Anterior cingulate cortex (tissue), 58 donors: ENCODE measurements at regions not wholly inside any gene's neighbourhood (a gene's known extent, or its start where the extent isn't known, plus 50 kb on each side); places are given as distances from the start of the nearest gene placed in this dataset.
"Not testable (repeated sequence)": the region's sequence is repeated elsewhere in the genome, so short reads cannot be mapped to it uniquely, and the experiment has no call there.

Experiments
- DNase-seq, 58 donors: peaks; one replicate each; lab custom pipeline; 2025; lab: John Stamatoyannopoulos, UW

DNA sequence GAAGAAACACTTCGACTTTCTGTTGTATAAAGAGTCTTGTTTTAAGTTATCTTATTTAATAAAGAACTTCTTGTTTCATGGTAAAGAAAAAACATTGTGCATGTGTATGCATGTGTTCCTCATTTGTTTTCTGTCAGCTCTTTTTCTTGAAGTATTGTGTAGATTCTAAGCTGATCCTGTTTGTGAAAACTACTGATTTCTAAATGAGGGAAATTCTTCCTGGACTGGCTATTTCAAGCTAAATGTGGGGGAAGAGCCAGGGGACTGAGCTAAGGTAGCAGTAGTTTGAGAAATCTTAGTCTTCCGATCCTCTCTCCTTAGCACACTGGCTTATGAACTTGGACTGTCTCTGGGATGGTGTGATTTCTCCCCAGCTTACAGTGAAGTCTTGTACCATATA is 56.4 kb upstream of the RBMS1 start:
- no peak for DNase-seq

DNA sequence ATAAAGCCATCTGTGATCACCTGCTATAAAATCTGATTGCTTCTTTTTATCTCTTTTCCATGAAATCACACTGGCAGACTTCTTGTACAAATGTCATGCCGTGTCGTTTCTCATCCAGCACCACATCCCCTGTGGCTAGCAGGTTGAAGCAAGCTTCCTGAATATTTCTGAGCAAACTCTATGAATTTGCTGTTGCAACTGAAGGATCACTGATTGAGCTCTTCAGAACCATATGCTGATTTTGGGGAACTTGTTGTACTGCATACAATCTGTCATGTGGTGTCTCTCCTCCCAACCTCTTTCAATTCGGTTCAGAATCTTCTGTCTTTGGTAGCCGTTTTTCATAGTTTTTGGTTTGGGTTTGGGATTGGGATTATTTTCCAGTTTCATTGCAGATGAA is 57.7 kb upstream of the RBMS1 start:
- no peak for DNase-seq

DNA sequence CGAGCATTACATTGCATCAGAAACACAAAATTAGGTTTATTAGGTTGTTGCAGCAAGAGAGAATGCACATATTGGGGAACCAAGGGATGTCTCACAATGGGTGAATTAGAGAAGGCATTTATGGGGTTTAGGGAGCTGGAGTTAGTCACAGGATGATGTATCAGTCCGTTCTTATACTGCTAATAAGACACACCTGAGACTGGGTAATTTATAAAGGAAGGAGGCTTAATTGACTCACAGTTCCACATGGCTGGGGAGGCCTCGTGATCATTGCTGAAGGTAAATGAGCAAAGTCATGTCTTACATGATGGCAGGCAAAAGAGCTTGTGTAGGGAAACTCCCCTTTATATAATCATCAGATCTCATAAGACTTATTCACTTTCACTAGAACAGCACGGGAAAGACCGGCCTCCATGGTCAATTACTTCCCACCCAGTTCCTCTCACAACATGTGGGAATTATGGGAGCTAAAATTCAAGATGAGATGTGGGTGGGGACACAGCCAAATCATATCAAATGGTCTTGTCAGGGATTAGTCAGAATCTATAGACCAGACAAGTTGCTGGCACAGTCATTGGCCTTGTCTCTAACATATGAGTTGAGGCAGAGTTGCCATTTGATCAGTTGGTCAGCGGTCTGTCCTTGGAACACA is 61.9 kb upstream of the RBMS1 start:
- no peak for DNase-seq

DNA sequence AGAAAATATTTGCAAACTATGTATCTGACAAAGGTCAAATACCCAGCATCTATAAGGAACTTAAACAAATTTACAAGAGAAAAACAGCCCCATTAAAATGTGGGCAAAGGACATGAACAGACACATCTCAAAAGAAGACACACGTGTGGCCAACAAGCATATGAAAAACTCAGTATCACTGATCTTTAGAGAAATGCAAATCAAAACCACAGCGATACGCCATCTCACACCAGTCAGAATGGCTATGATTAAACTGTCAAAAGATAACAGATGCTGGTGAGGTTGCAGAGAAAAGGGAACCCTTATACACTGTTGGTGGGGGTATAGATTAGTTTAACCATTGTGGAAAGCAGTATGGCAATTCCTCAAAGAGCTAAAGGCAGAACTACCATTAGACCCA is 64.3 kb upstream of the RBMS1 start:
- no peak for DNase-seq

DNA sequence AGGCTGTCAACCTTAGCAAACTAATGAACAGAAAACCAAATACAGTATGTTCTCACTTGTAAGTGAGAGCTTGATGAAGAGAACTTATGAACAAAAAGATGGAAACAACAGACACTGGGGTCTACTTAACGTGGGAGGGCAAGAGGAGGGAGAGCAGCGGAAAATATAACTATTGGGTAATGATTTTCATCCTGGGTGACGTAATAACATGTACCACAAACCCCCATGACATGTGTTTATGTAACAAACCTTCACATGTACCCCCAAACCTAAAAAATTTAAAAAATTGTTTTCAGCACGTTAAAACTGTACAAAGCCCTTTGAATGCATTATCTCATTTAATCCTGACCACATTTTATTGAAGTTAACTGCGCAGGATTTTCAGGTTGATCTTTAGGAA is 64.9 kb upstream of the RBMS1 start:
- DNase-seq: no peak

DNA sequence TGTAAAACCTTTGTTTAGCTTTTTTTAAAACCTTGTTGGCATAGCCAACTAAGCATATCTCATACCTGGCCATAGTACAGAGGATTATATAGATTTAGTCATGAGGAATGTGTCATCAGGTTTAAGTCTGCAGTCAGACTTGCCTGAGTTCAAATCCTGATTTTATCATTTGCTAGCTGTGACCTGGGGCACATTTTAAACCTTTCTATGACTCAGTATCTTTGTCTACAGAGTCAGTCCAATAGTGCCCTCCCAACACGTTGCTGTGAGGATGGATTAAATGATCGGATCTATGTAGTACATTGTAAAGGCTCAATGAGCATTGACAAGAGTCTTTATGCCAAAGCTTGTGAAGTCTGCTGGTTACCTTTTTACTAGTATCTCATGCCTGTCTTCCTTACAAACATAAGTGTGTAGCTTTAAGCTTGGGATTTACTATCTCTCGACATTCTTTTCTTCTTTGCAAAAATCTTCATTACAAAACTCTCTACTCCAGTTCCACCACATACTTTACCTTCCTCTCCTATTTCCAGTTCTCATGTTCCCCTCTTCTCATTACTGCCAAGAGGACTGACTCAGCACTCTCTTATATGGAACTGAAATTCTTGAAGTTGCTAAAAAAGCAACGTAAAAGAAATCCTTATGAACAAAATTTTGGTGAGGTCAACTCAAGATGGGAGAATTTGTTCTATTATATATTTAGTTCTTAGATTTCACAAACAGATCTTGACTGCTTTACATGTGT is 68.1 kb upstream of the RBMS1 start:
- no peak for DNase-seq

DNA sequence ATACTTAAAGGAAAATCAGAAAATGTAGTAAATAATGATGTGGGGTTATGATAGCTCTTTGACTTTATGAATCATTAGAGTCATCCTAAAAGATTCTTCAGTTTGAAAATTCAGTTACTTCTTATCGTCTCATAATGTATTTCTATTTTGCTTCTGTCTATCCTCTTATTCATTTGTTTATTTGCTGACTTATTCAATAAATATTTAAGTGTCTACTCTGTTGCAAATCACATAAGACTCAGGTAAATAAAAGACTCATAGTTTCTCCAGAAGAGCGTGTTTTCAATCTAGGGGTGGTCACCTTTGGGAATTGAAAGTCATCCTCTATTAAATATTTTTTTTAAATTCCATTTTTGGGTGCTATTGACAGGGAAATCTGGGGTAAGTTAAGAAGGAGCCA is 69.1 kb upstream of the RBMS1 start:
- DNase-seq: no peak

DNA sequence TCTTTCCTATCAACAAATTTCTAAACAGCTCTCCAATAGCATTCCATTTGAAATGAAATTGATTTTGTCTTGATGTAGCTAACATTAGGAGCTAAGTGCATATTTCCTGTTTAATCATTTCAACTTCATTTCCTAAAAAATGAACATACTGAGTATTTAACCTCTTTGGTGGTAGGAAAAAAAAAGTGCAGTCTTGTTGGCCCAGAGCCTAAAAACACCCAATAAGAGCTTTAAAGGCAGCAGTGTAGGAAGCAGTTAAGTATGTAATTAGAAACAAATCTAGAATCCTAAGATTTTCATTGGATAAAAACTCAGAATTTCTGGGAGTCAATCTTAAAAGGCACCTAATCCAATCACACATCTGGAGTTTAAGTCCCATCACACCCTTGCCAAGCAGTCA is 71.0 kb upstream of the RBMS1 start:
- no peak for DNase-seq

DNA sequence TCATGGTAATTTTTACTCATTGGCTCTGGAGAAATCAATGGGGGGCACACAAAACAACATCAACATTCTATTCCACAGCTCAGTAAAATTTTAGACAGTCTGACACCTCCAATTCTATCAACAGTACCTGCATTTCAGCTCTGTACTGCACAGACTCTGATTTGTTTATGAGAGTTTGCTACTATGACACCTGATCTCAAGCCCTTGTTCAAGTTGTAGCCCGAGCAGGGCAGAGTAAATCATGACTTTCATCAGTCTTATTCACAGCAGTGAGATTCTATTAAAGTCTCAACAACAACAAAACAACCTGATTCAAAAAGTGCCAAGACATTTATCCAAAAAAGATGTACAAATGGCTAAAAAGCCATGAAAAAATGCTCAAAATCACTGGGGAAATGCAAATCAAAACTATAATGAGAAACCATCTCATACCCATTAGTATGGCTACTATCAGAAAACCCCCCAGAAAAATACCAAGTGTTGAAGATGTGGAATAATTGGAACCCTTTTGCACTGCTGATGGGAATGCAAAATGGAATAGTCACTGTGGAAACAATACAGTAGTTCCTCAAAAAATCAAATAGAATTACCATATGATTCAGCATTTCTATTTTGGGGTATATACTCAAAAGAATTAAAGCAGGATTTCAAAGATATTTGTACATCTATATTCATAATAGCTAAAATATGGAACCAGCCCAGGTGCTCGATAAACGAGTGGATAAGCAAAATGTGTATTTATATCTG is 71.7 kb upstream of the RBMS1 start:
- DNase-seq: no peak

DNA sequence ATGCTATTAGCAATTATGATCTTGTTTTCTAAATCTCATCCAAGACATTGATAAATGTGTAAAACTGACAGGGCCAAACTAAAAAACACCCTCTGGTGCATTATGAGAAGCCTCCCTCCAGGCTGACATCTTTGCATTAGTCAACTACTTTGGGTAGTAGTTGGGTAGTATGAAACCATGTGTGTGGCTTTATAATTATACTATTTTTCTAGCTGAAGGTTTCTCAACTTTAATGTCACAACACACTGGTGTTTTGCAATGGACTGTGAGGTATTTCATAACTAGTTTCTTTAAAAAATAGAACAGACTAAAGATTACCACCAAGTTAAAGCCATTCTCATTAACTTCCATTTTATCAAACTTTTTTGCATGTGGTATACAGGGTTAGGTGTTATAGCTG is 73.1 kb upstream of the RBMS1 start:
- no peak for DNase-seq

DNA sequence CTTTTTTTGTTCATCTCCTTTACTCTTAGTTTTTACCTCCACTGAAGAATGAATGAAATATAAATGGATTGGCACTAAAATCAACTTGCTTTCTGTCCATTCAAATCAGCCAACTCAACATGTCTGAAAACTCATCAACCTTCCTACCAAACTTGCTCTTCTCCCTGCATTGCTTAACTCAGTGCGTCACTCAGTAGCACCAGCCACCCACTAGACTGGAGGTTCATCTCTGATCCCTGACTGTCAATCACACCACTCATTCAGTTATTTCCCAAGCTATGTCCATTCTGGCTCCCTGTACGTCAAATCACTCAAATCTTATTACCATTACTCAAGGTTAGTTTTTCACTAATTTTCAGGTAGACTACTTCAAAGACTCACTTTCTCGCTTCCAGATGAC is 75.2 kb upstream of the RBMS1 start:
- DNase-seq: no peak

DNA sequence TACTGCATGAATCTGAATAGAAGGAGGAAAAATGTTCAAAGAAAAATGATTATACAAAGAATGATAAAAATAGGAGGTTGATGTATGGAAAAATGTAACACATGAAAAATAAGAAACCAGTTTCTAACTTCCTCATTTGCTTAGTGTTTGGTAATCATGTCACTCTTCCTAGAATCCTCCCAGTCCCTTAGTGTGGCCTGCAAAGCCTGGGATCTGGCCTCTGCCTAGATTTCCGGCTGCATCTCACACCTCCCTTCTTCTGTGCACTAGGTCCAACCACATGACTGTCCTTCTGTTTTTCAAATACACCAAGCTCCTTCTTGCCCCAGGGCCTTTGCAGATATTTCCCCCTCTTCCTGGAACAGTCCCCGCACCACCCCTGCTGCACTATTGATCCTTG is 76.8 kb upstream of the RBMS1 start:
- DNase-seq: no peak

DNA sequence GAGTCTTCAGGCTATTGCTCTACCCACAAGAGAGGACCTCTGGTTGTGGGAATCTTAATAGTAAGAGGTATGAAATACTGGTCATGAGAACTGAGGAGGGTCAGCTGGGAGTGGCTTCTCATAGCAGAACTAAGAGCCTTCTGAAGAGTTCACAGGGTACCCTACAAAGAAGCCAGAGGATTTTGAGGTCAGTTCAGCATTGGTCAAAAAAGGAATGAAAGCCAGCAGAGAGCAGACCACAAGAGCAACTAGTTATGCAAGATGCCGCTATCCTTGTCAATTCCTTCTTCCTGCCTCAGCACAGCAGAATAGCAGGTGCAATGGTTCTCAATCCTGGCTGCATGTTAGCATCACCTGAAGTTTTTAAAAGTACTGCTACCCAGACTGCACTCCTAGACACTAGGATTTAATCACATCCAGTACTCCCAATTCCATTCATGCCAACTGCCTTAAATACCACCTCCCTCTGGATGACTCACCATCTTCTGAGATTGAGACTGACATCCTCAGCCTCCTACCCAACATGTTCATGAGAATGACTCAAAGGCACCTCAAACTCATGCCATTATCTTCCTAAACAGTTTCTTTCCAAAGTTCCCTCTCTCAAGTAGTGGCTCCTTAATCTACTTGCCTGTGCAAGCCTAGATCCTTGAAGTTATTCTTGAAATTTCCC is 81.0 kb upstream of the RBMS1 start:
- peak in 2 of 58 donors; percentile 1 to 2 for DNase-seq

DNA sequence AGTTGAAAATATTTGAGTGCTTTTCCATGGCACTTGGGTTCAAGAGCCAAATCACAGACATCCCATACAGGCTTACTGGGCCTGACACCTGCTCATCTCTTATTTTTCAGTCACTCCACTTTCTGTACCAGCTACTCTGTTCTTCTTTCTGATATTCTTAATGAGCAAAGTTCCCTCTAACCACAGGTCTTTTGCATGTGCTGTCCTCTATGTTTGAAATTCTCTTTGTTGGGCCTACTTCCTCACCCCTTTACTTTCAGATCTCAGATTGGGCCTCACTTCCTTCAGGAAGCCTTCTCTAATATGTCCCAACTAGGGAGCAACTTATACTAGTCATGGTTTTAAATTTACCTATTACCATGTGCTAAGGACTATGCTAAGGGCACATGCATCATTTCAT is 81.8 kb upstream of the RBMS1 start:
- no peak for DNase-seq

DNA sequence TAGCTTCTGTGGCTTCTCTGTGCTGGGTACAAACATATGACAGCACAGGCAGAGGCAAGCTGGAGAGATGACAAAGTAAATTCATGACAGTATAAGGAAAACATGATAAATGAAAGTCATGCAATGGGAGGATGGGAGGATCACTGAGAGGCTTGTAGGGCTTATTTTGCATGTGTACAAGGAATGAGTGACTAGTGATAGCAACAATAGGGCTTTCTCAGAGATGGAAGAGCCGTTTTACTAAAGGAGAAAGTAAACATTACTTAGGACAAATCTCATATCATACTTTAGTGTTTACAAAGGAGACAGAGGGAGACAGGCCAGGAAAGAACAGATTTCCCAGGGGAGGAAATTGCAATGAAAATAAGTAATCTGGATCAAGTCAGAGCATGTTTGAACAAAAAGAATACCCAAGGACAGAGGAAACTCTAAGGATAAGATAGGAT is 82.5 kb upstream of the RBMS1 start:
- DNase-seq: no peak

DNA sequence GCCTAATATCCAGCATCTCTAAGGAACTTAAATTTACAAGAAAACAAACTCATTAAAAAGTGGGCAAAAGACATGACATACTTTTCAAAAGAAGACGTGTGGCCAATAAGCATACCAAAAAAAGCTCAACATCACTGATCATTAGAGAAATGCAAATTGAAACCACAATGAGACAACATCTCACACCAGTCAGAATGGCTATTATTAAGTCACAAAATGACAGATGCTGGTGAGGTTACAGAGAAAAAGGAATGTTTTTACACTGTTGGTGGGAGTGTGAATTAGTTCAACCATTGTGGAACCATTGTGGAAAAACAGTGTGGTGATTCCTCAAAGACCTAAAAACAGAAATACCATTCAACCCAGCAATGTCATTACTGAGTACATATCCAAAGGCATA is 83.5 kb upstream of the RBMS1 start:
- not testable (repeated sequence) for DNase-seq

DNA sequence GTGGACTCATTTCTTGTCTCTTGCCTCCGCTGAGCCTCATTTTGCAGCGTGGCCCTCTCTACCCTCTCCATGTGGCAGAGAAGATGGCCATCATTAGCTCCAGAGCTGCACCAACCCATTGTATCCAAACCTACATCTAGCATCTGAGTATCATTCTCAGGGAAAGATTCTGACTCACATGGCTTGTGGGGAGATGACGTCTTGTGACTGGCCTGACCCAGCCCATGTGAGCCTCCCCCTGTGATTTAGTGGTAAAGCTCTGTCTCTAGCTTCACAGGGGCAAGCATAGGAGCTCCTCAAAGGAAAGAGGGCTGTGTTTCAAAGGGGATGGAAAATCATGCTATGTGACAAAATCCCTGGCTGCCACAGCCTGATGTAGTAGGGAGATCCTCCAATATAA is 87.4 kb upstream of the RBMS1 start:
- no peak for DNase-seq

DNA sequence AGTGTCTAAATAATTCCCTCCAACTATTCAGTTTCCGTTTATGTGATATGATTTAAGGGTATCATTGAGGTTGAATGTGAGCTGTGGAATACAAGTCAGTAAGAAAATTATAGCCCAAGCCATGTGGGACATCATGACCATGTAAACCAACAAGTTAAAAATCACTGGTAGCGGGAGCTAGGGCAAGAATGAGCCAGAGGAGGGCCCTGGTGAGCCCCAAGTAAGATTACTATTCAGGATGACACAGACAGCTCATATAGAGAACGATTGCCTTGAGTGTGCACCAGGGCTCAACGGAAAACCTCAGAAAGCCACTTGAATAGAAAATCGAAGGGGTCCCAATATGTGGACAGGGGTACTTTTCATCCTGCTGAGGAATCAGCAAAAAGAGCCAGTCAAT is 87.8 kb upstream of the RBMS1 start:
- no peak for DNase-seq

DNA sequence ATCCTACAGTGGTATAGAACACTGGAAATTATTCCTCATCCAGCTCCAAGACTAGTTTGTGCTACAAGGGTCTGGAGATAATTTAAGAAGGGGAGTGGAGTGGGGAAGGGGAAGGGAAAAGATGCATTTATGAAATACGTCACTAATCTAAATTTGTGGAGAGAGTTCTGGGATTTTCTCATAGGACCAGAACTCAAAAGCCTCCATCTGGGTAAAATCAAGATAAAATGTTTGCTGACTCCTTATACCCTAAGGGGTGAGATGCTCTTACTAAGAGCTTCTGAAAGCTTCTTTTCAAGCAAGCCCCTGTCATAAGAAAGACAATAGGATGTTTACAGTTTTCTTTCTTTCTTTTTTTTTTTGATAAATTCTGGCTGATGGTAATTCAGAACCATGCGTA is 88.5 kb upstream of the RBMS1 start:
- DNase-seq: no peak

DNA sequence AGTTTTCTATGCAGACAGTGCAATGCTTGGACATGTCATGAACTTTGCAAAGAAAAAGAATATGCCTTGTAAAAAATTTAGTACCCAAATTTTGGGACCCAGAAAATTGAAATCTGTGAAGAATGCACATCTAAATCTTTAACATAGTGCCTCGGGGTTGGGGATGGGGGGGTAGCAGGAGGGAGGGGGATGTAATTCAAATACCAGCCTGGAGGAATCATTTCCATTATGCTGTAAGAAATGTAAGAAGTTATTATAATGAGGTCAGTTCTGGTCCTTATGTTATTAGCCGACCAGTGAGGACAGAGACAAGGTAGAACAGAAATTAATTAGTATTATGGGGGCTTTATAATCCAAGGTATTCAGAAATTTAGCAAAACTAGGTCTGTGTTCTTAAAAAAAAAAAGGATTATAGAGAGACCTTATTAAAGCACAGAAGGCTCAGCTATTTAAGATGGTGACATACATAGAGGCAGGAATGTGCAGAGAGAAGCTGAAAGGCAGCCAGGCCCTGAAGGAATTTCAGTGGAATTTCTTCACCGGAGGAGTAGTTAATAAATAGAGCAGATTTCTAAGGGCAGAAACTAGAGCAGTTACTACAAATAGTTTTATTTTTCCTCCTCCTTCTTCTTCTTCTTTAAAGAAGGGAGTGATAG is 89.0 kb upstream of the RBMS1 start:
- DNase-seq: no peak

DNA sequence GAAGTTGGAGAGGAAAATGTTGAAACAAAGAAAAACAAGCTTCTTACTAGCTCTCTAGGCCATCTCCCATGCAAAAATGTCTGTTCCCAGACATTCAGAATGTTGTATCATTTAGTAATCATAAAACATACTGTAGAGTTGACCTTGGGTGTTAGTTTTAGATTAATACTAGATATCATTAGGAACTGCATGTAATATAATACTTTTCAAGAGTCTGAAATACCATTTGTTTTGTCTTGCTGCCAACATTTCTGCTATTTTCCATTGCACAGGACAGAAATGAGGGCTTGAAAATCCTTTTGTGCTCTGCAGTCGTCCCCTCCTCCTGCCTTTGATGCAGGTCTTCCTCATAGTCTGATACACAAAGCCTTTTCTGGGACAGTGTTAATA is 89.5 kb upstream of the RBMS1 start:
- no peak for DNase-seq
